PC-9 (cell line): ENCODE measurements at regions not wholly inside any gene's neighbourhood (a gene's known extent, or its start where the extent isn't known, plus 50 kb on each side); places are given as distances from the start of the nearest gene placed in this dataset.

Experiments
- CTCF ChIP-seq: fragments of 200-600 bp; sonication (generic); conservative IDR thresholded peaks from 2 replicates; pipeline ENCODE4 v1.6.1; 2017; ENCODE audit warnings: mixed run types, antibody characterized with exemption, mild to moderate bottlenecking, moderate library complexity
- EZH2 ChIP-seq: fragments of 200-600 bp; sonication (generic); IDR thresholded peaks from 2 replicates; pipeline ENCODE4 v1.8.0; 2017; ENCODE audit warnings: antibody characterized with exemption, low read depth

- no peak for TF ChIP-seq EZH2
- no peak for TF ChIP-seq CTCF
Observed at GRCh38 chr3:111480091-111480490, 61.9 kb upstream of the CD96 start.
